G401 (cell line): ENCODE measurements at regions not wholly inside any gene's neighbourhood (a gene's known extent, or its start where the extent isn't known, plus 50 kb on each side); places are given as distances from the start of the nearest gene placed in this dataset.

Experiments
- DNase-seq: peaks from one replicate; pipeline ENCODE4 v3.0.0-alpha.2; 2015; ENCODE audit warnings: low spot score
- in situ Hi-C: cut with HindIII; loops from 2 replicates; pipeline ENCODE4 v1.10.0; 2016; ENCODE audit warnings: low sequenced_read_pairs, mixed read lengths

GRCh38 chr11:128642571-128642970 lies 51.3 kb upstream of the FLI1 start:
- in situ Hi-C loops, result loop anchor here (25.0 kb wide), 1 partner anchor 355 kb away; no protein-coding TSS in a partner anchor
- no peak for DNase-seq

- no peak for DNase-seq
- in situ Hi-C loops, result loop anchor here (25.0 kb wide), 1 partner anchor 356 kb away; no protein-coding TSS in a partner anchor
Measured at GRCh38 chr11:128643661-128644317, 50.1 kb upstream of the FLI1 start.
